ENCODE measurements at regions not wholly inside any gene's neighbourhood (a gene's known extent, or its start where the extent isn't known, plus 50 kb on each side); places are given as distances from the start of the nearest gene placed in this dataset.

DNA sequence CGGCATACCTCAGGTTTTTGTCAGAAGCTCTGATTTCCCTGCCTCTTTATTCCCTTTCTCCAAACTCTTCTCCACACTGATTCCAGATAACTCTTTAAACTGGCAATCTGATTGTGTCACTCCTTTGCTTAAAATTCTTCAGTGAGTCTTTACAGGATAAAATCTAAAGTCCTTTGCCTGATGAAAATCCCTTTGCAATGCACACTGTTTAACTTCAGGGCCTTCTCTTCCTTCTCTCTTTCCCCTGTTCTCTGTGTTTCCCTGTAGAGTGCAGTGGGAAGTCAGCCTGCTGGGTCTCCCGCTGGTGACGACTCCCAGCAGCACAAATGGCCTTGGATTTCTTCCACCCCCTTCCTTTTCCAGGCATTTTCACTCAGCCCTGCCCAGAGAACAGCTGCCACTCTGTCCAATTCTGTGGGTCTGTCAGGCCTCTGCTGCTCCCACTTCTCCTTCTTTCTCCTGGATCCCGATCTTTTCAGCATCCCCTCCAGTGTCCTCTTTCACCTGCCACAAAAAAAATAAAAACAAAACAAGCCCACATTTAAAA lies 189.9 kb upstream of the NWD2 start:
- WGBS, 2 donors: 44 to 45% methylated on average over 4 of the region's 4 CpGs

DNA sequence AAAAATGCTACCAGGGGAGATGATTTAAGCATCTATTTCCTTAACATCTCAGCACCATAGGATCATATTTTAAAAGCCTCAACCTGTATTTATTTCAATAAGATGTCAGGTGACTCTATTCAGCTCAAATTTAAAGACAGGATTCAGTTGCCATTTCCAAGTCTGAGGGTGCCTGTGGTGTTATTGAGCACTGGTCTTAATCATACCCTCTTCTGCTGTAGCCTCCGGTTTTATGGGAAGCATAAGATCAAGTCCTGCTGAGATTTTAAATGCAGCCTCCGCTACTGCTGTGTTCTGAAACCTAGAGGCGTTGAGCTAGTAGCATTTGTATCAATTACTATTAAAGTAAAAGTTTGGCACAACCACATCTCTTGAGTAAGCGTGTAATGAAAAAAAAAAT lies 185.7 kb upstream of the NWD2 start:
- Histone ChIP-seq H3K27me3 (no peaks in the 10 kb centered on the region), H3K9me3 (no peaks in the 10 kb centered on the region), H3K4me1 (no peaks in the 10 kb centered on the region), H3K27ac (no peak overlapping the region), H3K4me3 (no peak overlapping the region), H3K36me3 (no peaks in the 10 kb centered on the region)
- TF ChIP-seq EP300 (IDR thresholded peaks at IDR 0.05) (no peak), POLR2A (IDR thresholded peaks at IDR 0.05) (no peak)
- TF ChIP-seq, protein P1, sequence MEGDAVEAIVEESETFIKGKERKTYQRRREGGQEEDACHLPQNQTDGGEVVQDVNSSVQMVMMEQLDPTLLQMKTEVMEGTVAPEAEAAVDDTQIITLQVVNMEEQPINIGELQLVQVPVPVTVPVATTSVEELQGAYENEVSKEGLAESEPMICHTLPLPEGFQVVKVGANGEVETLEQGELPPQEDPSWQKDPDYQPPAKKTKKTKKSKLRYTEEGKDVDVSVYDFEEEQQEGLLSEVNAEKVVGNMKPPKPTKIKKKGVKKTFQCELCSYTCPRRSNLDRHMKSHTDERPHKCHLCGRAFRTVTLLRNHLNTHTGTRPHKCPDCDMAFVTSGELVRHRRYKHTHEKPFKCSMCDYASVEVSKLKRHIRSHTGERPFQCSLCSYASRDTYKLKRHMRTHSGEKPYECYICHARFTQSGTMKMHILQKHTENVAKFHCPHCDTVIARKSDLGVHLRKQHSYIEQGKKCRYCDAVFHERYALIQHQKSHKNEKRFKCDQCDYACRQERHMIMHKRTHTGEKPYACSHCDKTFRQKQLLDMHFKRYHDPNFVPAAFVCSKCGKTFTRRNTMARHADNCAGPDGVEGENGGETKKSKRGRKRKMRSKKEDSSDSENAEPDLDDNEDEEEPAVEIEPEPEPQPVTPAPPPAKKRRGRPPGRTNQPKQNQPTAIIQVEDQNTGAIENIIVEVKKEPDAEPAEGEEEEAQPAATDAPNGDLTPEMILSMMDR (IDR thresholded peaks at IDR 0.05): no peak
- no peak for DNase-seq (ENCODE audit: low spot score in 2 of 2)
- WGBS, 2 donors: 45 to 56% methylated on average over 4 of the region's 4 CpGs

More for the DNA sequence above, 189.9 kb upstream of the NWD2 start:
- Histone ChIP-seq H3K27me3 (no peaks in the 10 kb centered on the region), H3K4me3 (no peak overlapping the region), H3K27ac (no peak overlapping the region), H3K36me3 (no peaks in the 10 kb centered on the region), H3K9me3 (no peaks in the 10 kb centered on the region), H3K4me1 (no peaks in the 10 kb centered on the region)
- TF ChIP-seq, protein P1 (IDR thresholded peaks at IDR 0.05): no peak
- TF ChIP-seq POLR2A (IDR thresholded peaks at IDR 0.05) (no peak), EP300 (IDR thresholded peaks at IDR 0.05) (no peak)
- DNase-seq (ENCODE audit: low spot score in 2 of 2): no peak

DNA sequence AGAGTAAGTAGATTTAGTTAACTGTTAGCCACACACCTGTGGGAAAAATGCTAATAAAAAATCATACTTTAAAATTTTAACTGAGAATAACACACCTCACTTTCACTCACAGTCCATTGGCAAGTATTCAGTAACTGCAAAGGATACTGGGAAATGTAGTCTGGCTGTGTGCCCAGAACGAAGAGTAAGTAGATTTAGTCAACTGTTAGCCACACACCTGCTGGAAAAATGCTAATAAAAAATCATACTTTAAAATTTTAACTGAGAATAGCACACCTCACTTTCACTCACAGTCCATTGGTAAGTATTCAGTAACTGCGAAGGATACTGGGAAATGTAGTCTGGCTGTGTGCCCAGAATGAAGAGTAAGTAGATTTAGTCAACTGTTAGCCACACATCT lies 178.4 kb upstream of the NWD2 start:
- DNase-seq (ENCODE audit: low spot score in 2 of 2): no peak
- TF ChIP-seq POLR2A (IDR thresholded peaks at IDR 0.05): no peak
- H3K4me1 ChIP-seq: no peaks in the 10 kb centered on the region
- no peak overlapping the region for H3K4me3 ChIP-seq
- peaks cover 0 to 6% (median 0%) of the 10 kb centered on the region in 4 donors for H3K9me3 ChIP-seq
- WGBS, 2 donors: 57 to 65% methylated on average over 2 of the region's 2 CpGs
- no peaks in the 10 kb centered on the region for H3K27me3 ChIP-seq
- H3K36me3 ChIP-seq: no peaks in the 10 kb centered on the region
- H3K27ac ChIP-seq: no peak overlapping the region

DNA sequence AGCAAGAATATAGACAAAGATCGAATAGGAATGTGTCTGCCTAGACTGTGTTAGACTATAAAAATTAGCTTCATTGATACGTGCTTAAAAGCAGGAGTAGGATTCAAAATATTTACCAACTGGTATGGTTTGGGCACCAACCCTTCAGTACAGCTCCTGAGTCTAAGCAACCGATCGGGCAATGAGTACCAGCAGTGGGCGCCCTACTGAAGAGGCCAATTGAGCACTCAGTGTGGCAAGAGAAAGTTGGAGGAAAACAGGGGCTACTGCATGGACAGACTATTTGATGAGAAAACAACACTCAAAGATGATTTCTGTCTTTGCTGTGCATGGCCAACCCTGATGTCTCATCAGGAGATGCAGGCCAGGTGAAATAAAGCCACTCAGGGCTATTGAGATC lies 176.0 kb upstream of the NWD2 start:
- no peaks in the 10 kb centered on the region for H3K4me1 ChIP-seq
- H3K4me3 ChIP-seq: no peak overlapping the region
- H3K27ac ChIP-seq: no peak overlapping the region
- H3K9me3 ChIP-seq: peaks cover 0 to 6% (median 0%) of the 10 kb centered on the region in 4 donors
- WGBS, 2 donors: 48 to 52% methylated on average over 5 of the region's 5 CpGs
- TF ChIP-seq EP300 (IDR thresholded peaks at IDR 0.05) (no peak), POLR2A (IDR thresholded peaks at IDR 0.05) (no peak)
- TF ChIP-seq, protein P1 (IDR thresholded peaks at IDR 0.05): no peak
- H3K27me3 ChIP-seq: no peaks in the 10 kb centered on the region
- no peaks in the 10 kb centered on the region for H3K36me3 ChIP-seq
- DNase-seq (ENCODE audit: low spot score in 2 of 2): no peak

DNA sequence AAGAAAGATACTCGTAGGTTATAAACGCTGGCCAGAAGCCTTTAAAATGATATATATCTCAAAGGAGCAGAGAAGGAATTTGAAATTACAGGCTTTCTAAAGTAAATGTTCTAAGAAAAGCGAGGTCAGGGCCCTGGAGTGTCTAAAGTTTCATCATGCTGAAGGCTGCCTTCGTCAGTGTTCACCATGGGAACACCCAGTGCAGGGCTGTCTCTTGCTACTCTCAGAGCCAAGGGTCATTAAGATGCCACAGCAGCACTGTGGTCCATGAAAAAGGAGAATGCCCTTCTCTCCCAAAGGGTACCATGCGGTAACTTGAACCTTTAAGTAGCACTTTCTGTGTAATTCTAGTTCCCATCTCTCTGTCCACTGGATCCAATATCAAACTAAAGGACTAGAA lies 174.5 kb upstream of the NWD2 start:
- TF ChIP-seq, protein P1 (IDR thresholded peaks at IDR 0.05): no peak
- no peak for TF ChIP-seq EP300 (IDR thresholded peaks at IDR 0.05)
- TF ChIP-seq POLR2A (IDR thresholded peaks at IDR 0.05): no peak
- no peaks in the 10 kb centered on the region for H3K27me3 ChIP-seq
- H3K4me1 ChIP-seq: no peaks in the 10 kb centered on the region
- no peak overlapping the region for H3K4me3 ChIP-seq
- 63 to 74% methylated on average over 5 of the region's 5 CpGs for WGBS, 2 donors
- H3K27ac ChIP-seq: no peak overlapping the region
- no peak for DNase-seq (ENCODE audit: low spot score in 2 of 2)
- H3K36me3 ChIP-seq: no peaks in the 10 kb centered on the region
- peaks cover 0 to 6% (median 0%) of the 10 kb centered on the region in 4 donors for H3K9me3 ChIP-seq

DNA sequence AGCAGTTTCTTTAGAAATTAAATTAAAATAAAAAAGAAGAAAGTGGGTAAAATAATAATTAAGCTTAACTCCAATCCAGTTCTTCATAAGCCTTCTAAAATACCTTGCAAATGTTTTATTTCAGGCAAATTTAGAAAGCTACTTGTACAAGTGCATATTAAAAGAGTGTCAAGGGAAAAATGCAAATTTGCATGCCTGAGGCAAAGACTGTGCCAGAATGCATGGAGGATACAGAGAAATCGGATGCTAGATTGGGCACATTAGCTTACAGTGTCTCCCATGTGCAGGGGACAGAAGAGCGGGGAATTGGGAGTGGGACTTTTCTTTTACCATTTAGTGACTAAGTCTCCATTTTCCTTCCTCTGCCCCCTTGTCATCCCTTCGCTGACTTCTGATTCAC lies 173.0 kb upstream of the NWD2 start:
- Histone ChIP-seq H3K4me1 (no peaks in the 10 kb centered on the region), H3K36me3 (no peaks in the 10 kb centered on the region), H3K27ac (no peak overlapping the region), H3K27me3 (no peaks in the 10 kb centered on the region), H3K9me3 (peaks cover 0 to 6% (median 0%) of the 10 kb centered on the region in 4 donors), H3K4me3 (no peak overlapping the region)
- WGBS, 2 donors: 84 to 90% methylated on average over 3 of the region's 3 CpGs
- TF ChIP-seq, protein P1 (IDR thresholded peaks at IDR 0.05): no peak
- TF ChIP-seq EP300 (IDR thresholded peaks at IDR 0.05): no peak
- TF ChIP-seq POLR2A (IDR thresholded peaks at IDR 0.05): no peak
- no peak for DNase-seq (ENCODE audit: low spot score in 2 of 2)
